Neutrophil (primary cell): ENCODE measurements at regions not wholly inside any gene's neighbourhood (a gene's known extent, or its start where the extent isn't known, plus 50 kb on each side); places are given as distances from the start of the nearest gene placed in this dataset.

Experiments
- H3K27ac ChIP-seq: fragments of 200-600 bp; sonication (generic); 2 replicates; pipeline ENCODE4 v1.5.1; 2016; ENCODE audit warnings: mild to moderate bottlenecking, moderate library complexity
- H3K27me3 ChIP-seq: fragments of 200-600 bp; sonication (generic); 2 replicates; pipeline ENCODE4 v1.6.0; 2016; ENCODE audit warnings: mild to moderate bottlenecking
- H3K36me3 ChIP-seq: fragments of 200-600 bp; sonication (generic); 2 replicates; pipeline ENCODE4 v1.5.1; 2017
- H3K4me1 ChIP-seq, 2 experiments: fragments of 200-600 bp in 1 of 2; sonication (generic) in 1 of 2; 1 replicate in 1 of 2; 2 replicates in 1 of 2; pipeline versions ENCODE4 v1.5.1 to v1.6.1; 2013 to 2016; ENCODE audit warnings: low read depth in 1 of 2, low read length in 1 of 2, mild to moderate bottlenecking in 1 of 2, moderate library complexity in 1 of 2; ENCODE audit not compliant: control insufficient read depth in 1 of 2, insufficient read depth in 1 of 2
- H3K4me3 ChIP-seq, 2 experiments: fragments of 200-600 bp in 1 of 2; sonication (generic) in 1 of 2; 1 replicate in 1 of 2; 2 replicates in 1 of 2; pipeline ENCODE4 v1.5.1; 2013 to 2016; ENCODE audit warnings: low read depth in 1 of 2, low read length in 1 of 2, mild to moderate bottlenecking in 1 of 2, moderate library complexity in 1 of 2
- H3K9me3 ChIP-seq: fragments of 200-600 bp; sonication (generic); 2 replicates; pipeline ENCODE4 v1.5.1; 2016
- CTCF ChIP-seq: fragments of 200-600 bp; sonication (generic); IDR thresholded peaks from 2 replicates; pipeline ENCODE4 v1.5.1; 2016; ENCODE audit warnings: antibody characterized with exemption

GRCh38 chr4:152079079-152079478 lies 318.3 kb upstream of the GATB start:
- Histone ChIP-seq H3K4me1 (no peaks in the 10 kb centered on the region), H3K4me3 (no peak overlapping the region)
- TF ChIP-seq CTCF, result no peak

GRCh38 chr4:152077582-152077981 lies 316.8 kb upstream of the GATB start:
- Histone ChIP-seq H3K4me3 (no peak overlapping the region), H3K9me3 (no peaks in the 10 kb centered on the region), H3K4me1 (no peaks in the 10 kb centered on the region), H3K36me3 (no peaks in the 10 kb centered on the region), H3K27me3 (no peaks in the 10 kb centered on the region), H3K27ac (no peak overlapping the region)
- TF ChIP-seq CTCF, result no peak

More at GRCh38 chr4:152079079-152079478, 318.3 kb upstream of the GATB start:
- Histone ChIP-seq H3K36me3 (no peaks in the 10 kb centered on the region), H3K27ac (no peak overlapping the region), H3K9me3 (no peaks in the 10 kb centered on the region), H3K27me3 (no peaks in the 10 kb centered on the region)

GRCh38 chr4:152075253-152075928 lies 314.6 kb upstream of the GATB start:
- TF ChIP-seq CTCF, result no peak
- H3K4me3 ChIP-seq, result no peak overlapping the region
- no peak overlapping the region for H3K27ac ChIP-seq
- H3K36me3 ChIP-seq, result no peaks in the 10 kb centered on the region
- H3K9me3 ChIP-seq, result no peaks in the 10 kb centered on the region
- H3K27me3 ChIP-seq, result no peaks in the 10 kb centered on the region
- H3K4me1 ChIP-seq, result no peaks in the 10 kb centered on the region

- Histone ChIP-seq H3K27me3 (no peaks in the 10 kb centered on the region), H3K4me1 (no peaks in the 10 kb centered on the region), H3K9me3 (no peaks in the 10 kb centered on the region), H3K36me3 (no peaks in the 10 kb centered on the region), H3K27ac (no peak overlapping the region), H3K4me3 (no peak overlapping the region)
- TF ChIP-seq CTCF, result no peak
Observed at GRCh38 chr4:152074573-152074972, 313.8 kb upstream of the GATB start.

- no peak overlapping the region for H3K4me3 ChIP-seq
- no peak for TF ChIP-seq CTCF
Observed at GRCh38 chr4:152074088-152074437, 313.3 kb upstream of the GATB start.

More at GRCh38 chr4:152074088-152074437, 313.3 kb upstream of the GATB start:
- H3K27ac ChIP-seq, result no peak overlapping the region
- no peaks in the 10 kb centered on the region for H3K9me3 ChIP-seq
- no peaks in the 10 kb centered on the region for H3K27me3 ChIP-seq
- no peaks in the 10 kb centered on the region for H3K36me3 ChIP-seq
- no peaks in the 10 kb centered on the region for H3K4me1 ChIP-seq
